ENCODE measurements at regions not wholly inside any gene's neighbourhood (a gene's known extent, or its start where the extent isn't known, plus 50 kb on each side); places are given as distances from the start of the nearest gene placed in this dataset.

DNA sequence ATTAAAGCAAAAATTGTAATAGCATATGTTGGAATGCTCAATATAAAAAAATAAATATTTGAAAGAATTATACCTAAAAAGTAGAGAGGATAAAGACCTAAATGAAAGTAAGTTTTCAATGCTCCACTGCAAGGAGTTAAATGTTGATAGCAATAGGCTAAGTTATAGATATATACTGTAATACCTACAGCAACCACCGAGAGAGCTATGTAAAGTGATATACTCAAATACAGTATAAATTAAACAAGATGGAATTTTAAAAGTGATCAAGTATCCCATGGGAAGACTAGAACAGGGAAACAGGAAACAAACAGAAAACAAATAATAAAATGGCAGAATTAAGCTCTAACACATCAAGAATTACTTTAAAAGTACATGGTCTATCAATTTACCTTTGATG is 73.9 kb downstream of the CASP3 start:
- H3K4me3 ChIP-seq (ENCODE audit: low read depth, low read length) = no peak overlapping the region
- TF ChIP-seq, protein P1, sequence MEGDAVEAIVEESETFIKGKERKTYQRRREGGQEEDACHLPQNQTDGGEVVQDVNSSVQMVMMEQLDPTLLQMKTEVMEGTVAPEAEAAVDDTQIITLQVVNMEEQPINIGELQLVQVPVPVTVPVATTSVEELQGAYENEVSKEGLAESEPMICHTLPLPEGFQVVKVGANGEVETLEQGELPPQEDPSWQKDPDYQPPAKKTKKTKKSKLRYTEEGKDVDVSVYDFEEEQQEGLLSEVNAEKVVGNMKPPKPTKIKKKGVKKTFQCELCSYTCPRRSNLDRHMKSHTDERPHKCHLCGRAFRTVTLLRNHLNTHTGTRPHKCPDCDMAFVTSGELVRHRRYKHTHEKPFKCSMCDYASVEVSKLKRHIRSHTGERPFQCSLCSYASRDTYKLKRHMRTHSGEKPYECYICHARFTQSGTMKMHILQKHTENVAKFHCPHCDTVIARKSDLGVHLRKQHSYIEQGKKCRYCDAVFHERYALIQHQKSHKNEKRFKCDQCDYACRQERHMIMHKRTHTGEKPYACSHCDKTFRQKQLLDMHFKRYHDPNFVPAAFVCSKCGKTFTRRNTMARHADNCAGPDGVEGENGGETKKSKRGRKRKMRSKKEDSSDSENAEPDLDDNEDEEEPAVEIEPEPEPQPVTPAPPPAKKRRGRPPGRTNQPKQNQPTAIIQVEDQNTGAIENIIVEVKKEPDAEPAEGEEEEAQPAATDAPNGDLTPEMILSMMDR (IDR thresholded peaks at IDR 0.05; ENCODE audit: insufficient read depth, low read depth, low read length) = no peak
- no peak for DNase-seq (ENCODE audit: low read depth)

DNA sequence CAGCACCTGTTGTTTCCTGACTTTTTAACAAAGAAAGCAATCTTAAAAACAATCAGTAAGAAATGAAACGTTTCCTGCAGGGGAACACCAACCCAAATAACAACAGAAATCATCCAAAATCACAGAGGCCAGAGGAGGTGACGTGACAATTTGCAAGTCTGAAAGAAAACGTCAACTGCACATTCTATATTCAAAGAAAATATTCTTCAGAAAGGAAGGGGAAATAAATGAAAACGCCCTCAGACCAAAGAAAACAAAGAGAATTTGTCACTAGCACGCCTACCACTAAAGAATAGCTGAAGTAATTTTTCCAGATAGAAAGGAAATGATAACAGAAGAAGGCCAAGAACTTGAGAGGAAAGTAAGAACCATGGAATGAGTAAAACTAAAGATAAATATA is 74.4 kb downstream of the CASP3 start:
- no peak for DNase-seq (ENCODE audit: low read depth)
- no peak overlapping the region for H3K4me3 ChIP-seq (ENCODE audit: low read depth, low read length)
- TF ChIP-seq, protein P1 (IDR thresholded peaks at IDR 0.05; ENCODE audit: insufficient read depth, low read depth, low read length) = no peak

DNA sequence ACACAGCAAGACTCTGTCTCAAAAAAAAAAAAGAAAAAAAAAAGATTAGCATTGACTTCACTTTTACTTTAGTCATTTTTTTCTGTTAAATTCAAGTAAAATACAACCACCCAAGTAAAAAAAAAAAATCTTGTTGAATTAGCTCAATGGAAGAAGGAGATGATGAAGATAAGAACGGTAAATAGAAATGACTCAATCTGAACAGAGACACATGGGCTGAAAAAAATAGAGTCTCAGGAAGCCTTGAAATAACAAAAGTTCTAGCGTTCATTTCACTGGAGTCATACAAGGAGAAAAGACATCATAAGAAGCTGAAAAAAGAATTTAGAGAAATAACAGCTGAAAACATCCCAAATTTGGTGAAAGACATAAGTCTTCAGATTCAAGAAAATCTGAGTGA is 75.5 kb downstream of the CASP3 start:
- DNase-seq (ENCODE audit: low read depth) = no peak
- no peak overlapping the region for H3K4me3 ChIP-seq (ENCODE audit: low read depth, low read length)
- TF ChIP-seq, protein P1 (IDR thresholded peaks at IDR 0.05; ENCODE audit: insufficient read depth, low read depth, low read length) = no peak

DNA sequence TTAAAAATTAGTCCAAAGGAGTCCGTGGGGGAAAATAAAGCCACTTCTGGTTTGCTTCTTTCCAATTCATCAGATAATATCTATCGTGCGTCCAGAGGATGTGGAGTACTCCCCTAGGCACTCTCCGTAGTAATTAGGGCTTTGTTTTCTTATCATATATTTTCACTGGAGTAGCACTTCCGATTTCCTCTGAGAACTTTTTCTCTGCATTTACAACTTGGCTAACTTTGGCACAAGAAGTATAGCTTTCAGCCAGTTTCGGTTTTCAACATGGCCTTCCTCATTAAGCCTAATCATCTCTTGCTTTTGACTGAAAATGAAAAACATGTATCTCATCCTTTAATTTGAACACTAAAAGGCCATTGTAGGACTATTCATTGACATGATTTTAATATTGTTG is 80.5 kb downstream of the CASP3 start:
- no peak overlapping the region for H3K4me3 ChIP-seq (ENCODE audit: low read depth, low read length)
- TF ChIP-seq, protein P1 (IDR thresholded peaks at IDR 0.05; ENCODE audit: insufficient read depth, low read depth, low read length) = no peak
- DNase-seq (ENCODE audit: low read depth) = no peak

DNA sequence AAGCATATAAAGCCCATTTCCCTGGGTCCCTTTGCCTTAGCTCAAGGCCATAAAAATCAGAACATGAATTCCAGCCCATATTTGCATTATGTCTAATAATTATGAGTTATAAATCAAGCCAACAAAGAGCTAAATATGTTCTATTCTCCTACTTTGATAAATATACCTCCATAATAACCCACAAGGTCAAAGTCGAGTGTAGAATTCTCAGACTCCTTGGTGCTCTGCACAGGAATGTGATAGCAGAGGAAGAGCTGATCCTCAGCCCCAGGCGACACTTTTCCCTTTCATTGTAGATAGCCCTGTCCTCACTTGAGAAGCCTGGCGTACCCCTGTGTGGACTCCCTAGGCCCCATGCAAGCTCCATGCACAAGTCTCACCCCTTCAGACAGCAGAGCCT is 85.6 kb downstream of the CASP3 start:
- H3K4me3 ChIP-seq (ENCODE audit: low read depth, low read length) = no peak overlapping the region
- DNase-seq (ENCODE audit: low read depth) = no peak
- TF ChIP-seq, protein P1 (IDR thresholded peaks at IDR 0.05; ENCODE audit: insufficient read depth, low read depth, low read length) = no peak

DNA sequence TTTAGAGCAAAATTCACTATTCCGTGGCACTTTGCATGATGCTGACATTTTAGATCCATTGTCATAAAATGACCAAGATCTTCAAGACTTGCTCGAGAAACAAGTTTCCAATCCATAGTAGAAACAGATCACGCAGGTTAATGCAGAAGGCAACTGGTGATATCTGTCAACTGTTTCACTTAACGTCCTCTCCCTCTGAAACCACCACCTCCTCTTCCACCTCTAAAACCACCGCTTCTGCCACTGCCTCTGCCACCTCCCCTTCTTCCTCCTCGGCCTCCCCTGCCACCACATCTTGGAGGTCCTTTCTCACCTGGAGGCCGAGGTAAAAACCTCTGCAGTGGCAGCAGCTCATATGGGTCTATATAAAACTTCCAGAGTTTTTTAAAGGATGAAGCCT is 84.6 kb upstream of the IRF2 start:
- DNase-seq (ENCODE audit: low read depth) = no peak
- TF ChIP-seq, protein P1 (IDR thresholded peaks at IDR 0.05; ENCODE audit: insufficient read depth, low read depth, low read length) = no peak
- no peak overlapping the region for H3K4me3 ChIP-seq (ENCODE audit: low read depth, low read length)

DNA sequence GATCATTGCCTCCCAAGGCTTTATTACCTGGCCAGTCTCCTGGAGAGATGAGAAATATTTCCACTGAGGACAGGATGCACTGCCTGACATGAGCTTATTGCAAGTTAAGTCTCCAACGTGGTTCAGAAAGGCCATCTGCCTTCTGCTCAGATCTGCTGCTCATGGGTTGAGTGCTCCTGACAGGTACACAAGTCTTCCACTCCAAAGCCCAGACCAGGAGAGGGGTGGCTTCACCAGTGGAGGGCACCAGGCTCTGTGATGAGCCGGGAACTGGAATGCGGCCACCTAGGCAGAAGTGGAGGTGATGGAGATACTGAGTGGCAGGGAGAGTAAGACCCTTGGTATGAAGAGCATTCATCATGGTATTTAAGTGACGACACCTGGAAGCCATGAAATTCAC is 79.5 kb upstream of the IRF2 start:
- DNase-seq (ENCODE audit: low read depth) = no peak
- no peak overlapping the region for H3K4me3 ChIP-seq (ENCODE audit: low read depth, low read length)
- TF ChIP-seq, protein P1 (IDR thresholded peaks at IDR 0.05; ENCODE audit: insufficient read depth, low read depth, low read length) = no peak

Measured in fibroblast of villous mesenchyme (primary cell).